ENCODE measurements at regions not wholly inside any gene's neighbourhood (a gene's known extent, or its start where the extent isn't known, plus 50 kb on each side); places are given as distances from the start of the nearest gene placed in this dataset.

DNA sequence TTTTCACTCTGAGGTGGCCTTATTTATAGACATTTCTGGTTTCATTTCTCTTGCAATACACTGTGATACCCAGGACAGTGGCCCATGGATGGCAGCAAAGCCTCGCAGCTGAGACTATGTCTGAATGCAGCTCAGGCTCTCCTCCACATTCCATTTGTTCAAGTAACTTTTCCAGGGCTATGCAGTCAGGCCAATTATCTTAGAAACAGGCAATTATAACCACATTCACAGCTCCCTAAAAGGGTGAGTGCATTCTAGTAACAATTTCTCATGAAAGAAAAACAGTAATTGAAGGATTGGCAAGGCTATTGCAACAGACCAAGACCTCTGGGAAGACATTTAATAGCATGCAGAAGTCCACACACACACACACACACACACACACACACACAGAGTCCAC, 264.0 kb downstream of the TBC1D4 start:
- no peak for TF ChIP-seq POLR2A (IDR thresholded peaks at IDR 0.05; ENCODE audit: low read length)
- no peak for TF ChIP-seq GATA1 (IDR thresholded peaks at IDR 0.05; ENCODE audit: low read depth, low read length)

Data from erythroblast (primary cell).